PC-3 (cell line): ENCODE measurements at regions not wholly inside any gene's neighbourhood (a gene's known extent, or its start where the extent isn't known, plus 50 kb on each side); places are given as distances from the start of the nearest gene placed in this dataset.

ENCODE experiments used
- ATAC-seq: fragments of 200-7000 bp; cut with Tn5 transposase; 2 replicates; pipeline ENCODE4 v1.9.1; 2020; ENCODE audit warnings: mild to moderate bottlenecking, moderate library complexity
- BruUV-seq: library from RNA; stranded (reverse); fragments of 400-500 nt; replicated peaks from 2 replicates; lab custom pipeline; 2021; lab: Mats Ljungman, UMichigan
- CTCF ChIA-PET: fragments of 300-600 bp; sonication (Branson Sonifier 250); formaldehyde crosslinking; loops from one replicate; lab custom pipeline; 2022; ENCODE audit warnings: antibody characterized with exemption; lab: Charles Lee
- POLR2A ChIA-PET: fragments of 300-600 bp; sonication (Branson Sonifier 250); formaldehyde crosslinking; loops from one replicate; lab custom pipeline; 2022; ENCODE audit warnings: antibody characterized with exemption; ENCODE audit not compliant: unreplicated experiment; lab: Charles Lee
- DNase-seq: peaks from one replicate; pipeline ENCODE4 v3.0.0-alpha.2; 2015
- H2AFZ ChIP-seq: fragments of 300-600 bp; sonication (generic); 2 replicates; pipeline ENCODE4 v1.6.0; 2016; ENCODE audit warnings: antibody characterized with exemption, low read length
- H3F3A ChIP-seq: fragments of 300-600 bp; sonication (generic); one replicate; pipeline ENCODE4 v1.6.0; 2017; ENCODE audit warnings: antibody characterized with exemption, low read length, control low read depth, mild to moderate bottlenecking; ENCODE audit not compliant: unreplicated experiment
- H3K27ac ChIP-seq: fragments of 300-600 bp; sonication (generic); 2 replicates; pipeline ENCODE4 v1.5.1; 2016; ENCODE audit warnings: mild to moderate bottlenecking, low read length
- H3K27me3 ChIP-seq: fragments of 300-600 bp; sonication (generic); 2 replicates; pipeline ENCODE4 v1.6.1; 2016; ENCODE audit warnings: low read length, mixed read lengths
- H3K36me3 ChIP-seq: fragments of 300-600 bp; sonication (generic); 2 replicates; pipeline ENCODE4 v1.6.1; 2016; ENCODE audit warnings: low read depth, mixed run types, low read length, mixed read lengths
- H3K4me1 ChIP-seq: fragments of 300-600 bp; sonication (generic); 2 replicates; pipeline ENCODE4 v1.5.1; 2016; ENCODE audit warnings: low read length; ENCODE audit not compliant: insufficient read depth
- H3K4me2 ChIP-seq: fragments of 300-600 bp; sonication (generic); 2 replicates; pipeline ENCODE4 v1.6.0; 2016; ENCODE audit warnings: low read length
- H3K4me3 ChIP-seq: fragments of 300-600 bp; sonication (generic); 2 replicates; pipeline ENCODE4 v1.5.1; 2016; ENCODE audit warnings: mild to moderate bottlenecking, low read length, mixed read lengths
- H3K79me2 ChIP-seq: fragments of 300-600 bp; sonication (generic); 2 replicates; pipeline ENCODE4 v1.6.1; 2017; ENCODE audit warnings: low read length, mixed read lengths
- H3K9ac ChIP-seq: fragments of 300-600 bp; sonication (generic); 2 replicates; pipeline ENCODE4 v1.6.0; 2016; ENCODE audit warnings: mild to moderate bottlenecking, low read length
- H3K9me2 ChIP-seq: fragments of 300-600 bp; sonication (generic); replicated peaks from 2 replicates; pipeline ENCODE4 v1.6.1; 2016; ENCODE audit warnings: mixed run types, low read length, mixed read lengths
- H3K9me3 ChIP-seq: fragments of 300-600 bp; sonication (generic); 2 replicates; pipeline ENCODE4 v1.6.1; 2016; ENCODE audit warnings: low read length, mixed read lengths
- H4K20me1 ChIP-seq: fragments of 300-600 bp; sonication (generic); 2 replicates; pipeline ENCODE4 v1.6.1; 2016; ENCODE audit warnings: low read length, mixed read lengths
- EZH2 ChIP-seq: fragments of 300-600 bp; sonication (generic); IDR thresholded peaks from one replicate; pipeline ENCODE4 v1.6.1; 2017; ENCODE audit warnings: antibody characterized with exemption, mild to moderate bottlenecking, low read length; ENCODE audit not compliant: unreplicated experiment
- EZH2phosphoT487 ChIP-seq: fragments of 300-600 bp; sonication (generic); IDR thresholded peaks from 2 replicates; pipeline ENCODE4 v1.6.1; 2018; ENCODE audit warnings: mild to moderate bottlenecking, antibody characterized with exemption, low read length, borderline replicate concordance
- intact Hi-C: fragments of 100-400 bp; cut with micrococcal nuclease; formaldehyde crosslinking; loops from 2 replicates; pipeline ENCODE4 v1.9.0; 2023
- TF ChIP-seq, protein P1 (sequence below): fragments of 300-600 bp; sonication (generic); conservative IDR thresholded peaks from 2 replicates; pipeline ENCODE4 v1.5.1; 2017; ENCODE audit warnings: antibody characterized with exemption, low read depth, mild to moderate bottlenecking, low read length

DNA sequence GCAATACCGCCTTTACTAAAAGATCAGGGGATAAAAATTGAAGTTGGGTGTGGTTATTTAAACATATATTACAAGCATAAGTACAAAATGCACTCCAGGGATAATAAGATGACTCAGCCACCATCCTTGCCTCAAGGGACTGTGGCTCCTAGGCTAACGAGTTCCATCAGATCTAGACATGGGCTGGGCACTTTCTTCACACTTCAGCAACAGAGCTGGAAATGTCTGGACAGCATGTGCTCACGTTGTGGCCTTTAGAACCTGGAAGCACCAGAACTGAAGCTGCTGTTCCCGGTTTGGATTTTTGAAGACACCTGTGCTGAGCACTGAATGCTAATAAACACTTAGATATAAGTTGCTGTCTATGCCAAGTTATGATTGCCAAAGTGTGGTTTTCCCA lies 384.2 kb upstream of the SALL3 start:
- no TSS peak for BruUV-seq
- no peak overlapping the region for H3K4me2 ChIP-seq
- no peaks in the 10 kb centered on the region for H3K9me2 ChIP-seq
- ChIA-PET POLR2A (no interaction called here), CTCF (no interaction called here)
- no peaks in the 10 kb centered on the region for H4K20me1 ChIP-seq
- ATAC-seq, result no peak
- no peaks in the 10 kb centered on the region for H3K36me3 ChIP-seq
- no peak overlapping the region for H3K4me3 ChIP-seq
- H3K4me1 ChIP-seq, result no peaks in the 10 kb centered on the region
- H3K27ac ChIP-seq, result no peak overlapping the region
- H3K79me2 ChIP-seq, result no peaks in the 10 kb centered on the region
- no peaks in the 10 kb centered on the region for H3K9me3 ChIP-seq
- peaks cover 5% of the 10 kb centered on the region for H3K27me3 ChIP-seq
- DNase-seq, result no peak
- intact Hi-C loops, result no loop called here
- H3K9ac ChIP-seq, result no peak overlapping the region
- no peak overlapping the region for H2AFZ ChIP-seq
- H3F3A ChIP-seq, result no peaks in the 10 kb centered on the region
- TF ChIP-seq, protein P1, sequence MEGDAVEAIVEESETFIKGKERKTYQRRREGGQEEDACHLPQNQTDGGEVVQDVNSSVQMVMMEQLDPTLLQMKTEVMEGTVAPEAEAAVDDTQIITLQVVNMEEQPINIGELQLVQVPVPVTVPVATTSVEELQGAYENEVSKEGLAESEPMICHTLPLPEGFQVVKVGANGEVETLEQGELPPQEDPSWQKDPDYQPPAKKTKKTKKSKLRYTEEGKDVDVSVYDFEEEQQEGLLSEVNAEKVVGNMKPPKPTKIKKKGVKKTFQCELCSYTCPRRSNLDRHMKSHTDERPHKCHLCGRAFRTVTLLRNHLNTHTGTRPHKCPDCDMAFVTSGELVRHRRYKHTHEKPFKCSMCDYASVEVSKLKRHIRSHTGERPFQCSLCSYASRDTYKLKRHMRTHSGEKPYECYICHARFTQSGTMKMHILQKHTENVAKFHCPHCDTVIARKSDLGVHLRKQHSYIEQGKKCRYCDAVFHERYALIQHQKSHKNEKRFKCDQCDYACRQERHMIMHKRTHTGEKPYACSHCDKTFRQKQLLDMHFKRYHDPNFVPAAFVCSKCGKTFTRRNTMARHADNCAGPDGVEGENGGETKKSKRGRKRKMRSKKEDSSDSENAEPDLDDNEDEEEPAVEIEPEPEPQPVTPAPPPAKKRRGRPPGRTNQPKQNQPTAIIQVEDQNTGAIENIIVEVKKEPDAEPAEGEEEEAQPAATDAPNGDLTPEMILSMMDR, result no peak
- TF ChIP-seq EZH2phosphoT487, result no peak
- TF ChIP-seq EZH2, result no peak

DNA sequence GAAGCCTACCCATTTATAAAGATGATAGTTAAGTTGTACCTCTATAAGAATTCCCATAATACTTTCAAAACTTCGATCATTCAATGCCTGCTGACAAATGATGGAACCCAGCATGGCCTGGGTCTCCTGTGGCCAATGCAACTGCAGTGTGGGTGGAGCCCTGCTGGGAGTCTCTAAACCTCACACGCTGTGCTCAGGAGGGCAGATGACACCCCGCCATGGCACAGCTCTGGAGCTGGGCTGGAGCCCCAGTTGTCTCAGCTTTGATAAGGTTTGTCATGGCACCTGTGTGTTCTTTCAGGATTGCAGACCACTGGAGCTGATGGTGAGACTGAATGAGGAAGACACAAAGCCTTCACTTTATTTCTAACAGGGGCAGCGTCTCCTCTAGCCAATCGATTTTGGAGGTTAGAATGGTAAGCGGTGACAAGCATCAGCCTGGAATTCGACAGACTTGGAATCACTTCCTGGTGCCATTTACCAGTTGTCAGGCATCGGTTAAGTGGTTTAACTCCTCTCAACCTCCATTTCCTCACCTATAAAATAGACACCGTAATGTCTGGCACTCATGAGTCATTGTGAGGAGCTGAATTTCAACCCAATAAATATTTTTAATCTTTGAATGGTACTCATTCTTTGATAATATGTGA lies 383.6 kb upstream of the SALL3 start:
- H3K27ac ChIP-seq, result no peak overlapping the region

More for the DNA sequence above, 383.6 kb upstream of the SALL3 start:
- no TSS peak for BruUV-seq
- H3K4me3 ChIP-seq, result no peak overlapping the region
- H3K9me2 ChIP-seq, result no peaks in the 10 kb centered on the region
- H3K9ac ChIP-seq, result no peak overlapping the region
- H4K20me1 ChIP-seq, result no peaks in the 10 kb centered on the region
- CTCF ChIA-PET, result no interaction called here
- H3F3A ChIP-seq, result no peaks in the 10 kb centered on the region
- no peak overlapping the region for H3K4me2 ChIP-seq
- H3K9me3 ChIP-seq, result no peaks in the 10 kb centered on the region
- no peaks in the 10 kb centered on the region; the same call in 1 of the 2 replicates for H3K27me3 ChIP-seq
- H3K36me3 ChIP-seq, result no peaks in the 10 kb centered on the region
- TF ChIP-seq, protein P1, result no peak
- TF ChIP-seq EZH2, result no peak
- no peak for TF ChIP-seq EZH2phosphoT487
- POLR2A ChIA-PET, result no interaction called here
- intact Hi-C loops, result no loop called here
- no peaks in the 10 kb centered on the region for H3K79me2 ChIP-seq
- H2AFZ ChIP-seq, result no peak overlapping the region
- no peaks in the 10 kb centered on the region for H3K4me1 ChIP-seq
- ATAC-seq (no peak), DNase-seq (no peak)
